ENCODE measurements at regions not wholly inside any gene's neighbourhood (a gene's known extent, or its start where the extent isn't known, plus 50 kb on each side); places are given as distances from the start of the nearest gene placed in this dataset.

DNA sequence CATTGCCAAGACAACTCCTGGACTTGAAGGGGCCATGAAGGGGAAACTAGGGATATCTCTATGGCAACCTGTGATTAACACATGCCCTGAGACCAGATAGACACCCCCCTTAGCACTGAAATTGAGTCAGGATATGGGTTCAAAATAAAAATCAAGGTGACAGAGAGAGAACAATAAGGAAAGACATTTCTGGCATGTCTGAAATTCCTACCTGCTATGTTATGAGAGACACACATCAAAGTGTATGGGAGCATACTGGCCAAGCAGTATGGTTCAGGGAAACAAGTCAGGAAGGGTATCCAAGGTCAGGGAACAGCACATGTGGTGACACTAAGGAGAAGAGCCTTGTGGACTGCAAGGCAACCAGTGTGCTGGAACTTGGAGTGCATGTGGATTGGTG, 388.7 kb downstream of the SHQ1 start:
- TF ChIP-seq POLR2A (IDR thresholded peaks at IDR 0.05): no peak
- TF ChIP-seq, protein P1, sequence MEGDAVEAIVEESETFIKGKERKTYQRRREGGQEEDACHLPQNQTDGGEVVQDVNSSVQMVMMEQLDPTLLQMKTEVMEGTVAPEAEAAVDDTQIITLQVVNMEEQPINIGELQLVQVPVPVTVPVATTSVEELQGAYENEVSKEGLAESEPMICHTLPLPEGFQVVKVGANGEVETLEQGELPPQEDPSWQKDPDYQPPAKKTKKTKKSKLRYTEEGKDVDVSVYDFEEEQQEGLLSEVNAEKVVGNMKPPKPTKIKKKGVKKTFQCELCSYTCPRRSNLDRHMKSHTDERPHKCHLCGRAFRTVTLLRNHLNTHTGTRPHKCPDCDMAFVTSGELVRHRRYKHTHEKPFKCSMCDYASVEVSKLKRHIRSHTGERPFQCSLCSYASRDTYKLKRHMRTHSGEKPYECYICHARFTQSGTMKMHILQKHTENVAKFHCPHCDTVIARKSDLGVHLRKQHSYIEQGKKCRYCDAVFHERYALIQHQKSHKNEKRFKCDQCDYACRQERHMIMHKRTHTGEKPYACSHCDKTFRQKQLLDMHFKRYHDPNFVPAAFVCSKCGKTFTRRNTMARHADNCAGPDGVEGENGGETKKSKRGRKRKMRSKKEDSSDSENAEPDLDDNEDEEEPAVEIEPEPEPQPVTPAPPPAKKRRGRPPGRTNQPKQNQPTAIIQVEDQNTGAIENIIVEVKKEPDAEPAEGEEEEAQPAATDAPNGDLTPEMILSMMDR (IDR thresholded peaks at IDR 0.05 in 4 of 5, conservative IDR thresholded peaks at IDR 0.05 in 1 of 5): no peak

All from gastrocnemius medialis (tissue), 4 donors.